OCI-LY3 (cell line): ENCODE measurements at regions not wholly inside any gene's neighbourhood (a gene's known extent, or its start where the extent isn't known, plus 50 kb on each side); places are given as distances from the start of the nearest gene placed in this dataset.

ENCODE experiments used
- H2AFZ ChIP-seq: fragments of 200-600, 300-600 bp; shearing (Covaris generic); 2 replicates; pipeline ENCODE4 v1.6.0; 2014; ENCODE audit warnings: antibody characterized with exemption, low read depth, low read length
- H3K27ac ChIP-seq: fragments of 200-600, 300-600 bp; sonication (generic); 2 replicates; pipeline ENCODE4 v1.5.1; 2014; ENCODE audit warnings: mild to moderate bottlenecking, low read length, moderate library complexity, mixed read lengths
- H3K27me3 ChIP-seq: fragments of 200-600, 300-600 bp; sonication (generic); 2 replicates; pipeline ENCODE4 v1.6.1; 2014; ENCODE audit warnings: low read depth, low read length, mixed read lengths
- H3K36me3 ChIP-seq: fragments of 200-600, 300-600 bp; sonication (generic); replicated peaks from 2 replicates; pipeline ENCODE3; 2014; ENCODE audit warnings: low read depth, low read length, mixed read lengths
- H3K4me1 ChIP-seq: fragments of 300-600, 200-600 bp; sonication (generic); 2 replicates; pipeline ENCODE4 v1.6.1; 2014; ENCODE audit warnings: low read length, mixed read lengths
- H3K4me2 ChIP-seq: fragments of 200-600, 300-600 bp; sonication (generic); 2 replicates; pipeline ENCODE4 v1.6.1; 2014; ENCODE audit warnings: low read length, mixed read lengths
- H3K4me3 ChIP-seq: fragments of 300-600, 200-600 bp; sonication (generic); 2 replicates; pipeline ENCODE4 v1.5.1; 2014; ENCODE audit warnings: antibody characterized with exemption, mild to moderate bottlenecking, low read length, moderate library complexity
- H3K79me2 ChIP-seq: fragments of 300-600, 200-600 bp; shearing (Covaris generic); 2 replicates; pipeline ENCODE4 v1.6.1; 2014; ENCODE audit warnings: mild to moderate bottlenecking, low read length, mixed read lengths
- H3K9ac ChIP-seq: fragments of 300-600, 200-600 bp; shearing (Covaris generic); 2 replicates; pipeline ENCODE4 v1.6.0; 2014; ENCODE audit warnings: mild to moderate bottlenecking, low read length, moderate library complexity
- H3K9me3 ChIP-seq: fragments of 200-600, 300-600 bp; shearing (Covaris generic); 2 replicates; pipeline ENCODE4 v1.6.1; 2014; ENCODE audit warnings: low read length, mixed read lengths; ENCODE audit not compliant: insufficient read depth
- H4K20me1 ChIP-seq: fragments of 200-600, 300-600 bp; sonication (generic); 2 replicates; pipeline ENCODE4 v1.6.1; 2016; ENCODE audit warnings: low read length, mixed read lengths; ENCODE audit not compliant: insufficient read depth
- CTCF ChIP-seq: fragments of 200-600, 300-600 bp; sonication (generic); IDR thresholded peaks from 2 replicates; pipeline ENCODE4 v1.5.1; 2014; ENCODE audit warnings: antibody characterized with exemption, low read length, low read depth
- EZH2phosphoT487 ChIP-seq: fragments of 200-600 bp; shearing (Covaris generic); IDR thresholded peaks from 2 replicates; pipeline ENCODE4 v1.6.1; 2018; ENCODE audit warnings: antibody characterized with exemption, mixed run types, low read depth

- TF ChIP-seq CTCF, result no peak
- no peak for TF ChIP-seq EZH2phosphoT487
- Histone ChIP-seq H3K9ac (no peak overlapping the region), H3K4me3 (no peak overlapping the region), H3K27me3 (no peaks in the 10 kb centered on the region), H2AFZ (no peak overlapping the region), H4K20me1 (no peaks in the 10 kb centered on the region), H3K36me3 (no peaks in the 10 kb centered on the region), H3K79me2 (no peaks in the 10 kb centered on the region), H3K4me1 (no peaks in the 10 kb centered on the region), H3K4me2 (no peak overlapping the region), H3K27ac (no peak overlapping the region), H3K9me3 (no peaks in the 10 kb centered on the region)
Measured at GRCh38 chr6:85275338-85275985, 174.4 kb upstream of the NT5E start.

GRCh38 chr6:85273870-85274269 lies 176.0 kb upstream of the NT5E start:
- Histone ChIP-seq H2AFZ (no peak overlapping the region), H3K36me3 (no peaks in the 10 kb centered on the region), H3K9ac (no peak overlapping the region), H4K20me1 (no peaks in the 10 kb centered on the region), H3K27ac (no peak overlapping the region), H3K79me2 (no peaks in the 10 kb centered on the region), H3K27me3 (no peaks in the 10 kb centered on the region), H3K4me2 (no peak overlapping the region), H3K4me3 (no peak overlapping the region), H3K9me3 (no peaks in the 10 kb centered on the region), H3K4me1 (no peaks in the 10 kb centered on the region)
- TF ChIP-seq CTCF (no peak), EZH2phosphoT487 (no peak)

GRCh38 chr6:85273046-85273445 lies 176.8 kb upstream of the NT5E start:
- no peak overlapping the region for H3K27ac ChIP-seq
- no peaks in the 10 kb centered on the region for H3K4me1 ChIP-seq
- H2AFZ ChIP-seq, result no peak overlapping the region
- no peak overlapping the region for H3K4me3 ChIP-seq
- H3K79me2 ChIP-seq, result no peaks in the 10 kb centered on the region
- no peaks in the 10 kb centered on the region for H3K27me3 ChIP-seq
- no peaks in the 10 kb centered on the region for H4K20me1 ChIP-seq
- no peak overlapping the region for H3K4me2 ChIP-seq
- H3K9me3 ChIP-seq, result no peaks in the 10 kb centered on the region
- no peak overlapping the region for H3K9ac ChIP-seq
- TF ChIP-seq CTCF, result no peak
- no peak for TF ChIP-seq EZH2phosphoT487
- H3K36me3 ChIP-seq, result no peaks in the 10 kb centered on the region

- Histone ChIP-seq H4K20me1 (no peaks in the 10 kb centered on the region), H3K27me3 (no peaks in the 10 kb centered on the region), H2AFZ (no peak overlapping the region), H3K4me1 (no peaks in the 10 kb centered on the region), H3K9ac (no peak overlapping the region), H3K79me2 (no peaks in the 10 kb centered on the region), H3K9me3 (no peaks in the 10 kb centered on the region), H3K36me3 (no peaks in the 10 kb centered on the region), H3K27ac (no peak overlapping the region), H3K4me2 (no peak overlapping the region), H3K4me3 (no peak overlapping the region)
- TF ChIP-seq EZH2phosphoT487 (no peak), CTCF (no peak)
Measured at GRCh38 chr6:85272592-85272991, 177.3 kb upstream of the NT5E start.
